ENCODE measurements at regions not wholly inside any gene's neighbourhood (a gene's known extent, or its start where the extent isn't known, plus 50 kb on each side); places are given as distances from the start of the nearest gene placed in this dataset.

DNA sequence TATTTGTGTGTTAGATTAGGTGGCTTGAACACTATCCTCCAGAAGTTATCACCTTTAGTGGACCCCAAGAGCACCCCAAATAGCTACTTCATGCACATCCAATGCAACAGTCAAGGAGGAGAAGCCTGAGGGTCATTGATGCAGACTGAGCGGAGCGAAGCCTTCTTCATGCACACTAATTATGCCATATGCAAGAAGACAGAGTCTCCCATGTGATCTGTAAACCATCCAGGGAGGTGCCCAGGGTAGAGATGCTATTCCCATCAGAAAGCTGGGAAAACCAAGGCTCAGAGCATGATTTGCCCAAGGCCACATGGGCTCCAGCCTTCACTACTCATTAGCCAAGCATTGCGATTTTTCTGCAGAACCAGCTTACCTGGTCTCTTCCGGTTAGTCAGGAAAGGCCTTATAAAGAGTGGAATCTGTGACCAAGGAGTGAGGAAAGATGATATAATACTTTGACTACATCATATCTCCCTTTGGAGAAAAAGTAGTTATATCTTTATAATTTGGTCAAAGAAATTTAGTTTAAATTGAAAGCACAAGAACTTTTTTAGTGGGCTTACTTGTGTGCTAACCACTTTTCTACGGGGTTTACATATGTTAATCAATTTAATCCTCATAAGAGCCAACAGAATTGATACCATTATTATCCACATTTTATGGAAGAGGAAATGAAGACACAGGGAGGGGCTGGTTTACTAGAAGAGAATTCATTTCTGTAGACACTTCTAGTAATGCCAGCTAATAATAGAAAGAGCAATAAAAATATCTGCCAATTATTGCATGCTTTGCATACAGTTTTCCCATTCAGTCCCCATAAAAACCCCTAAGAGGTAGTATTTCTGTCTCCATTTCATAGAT, 220.0 kb downstream of the ESM1 start:
- no TSS peak for BruUV-seq (replicated peaks)
- DNase-seq: no peak
- Mint-ChIP-seq H3K36me3 (ENCODE audit: insufficient read depth, unreplicated experiment) (no peaks in the 10 kb centered on the region), H3K27ac (ENCODE audit: unreplicated experiment) (no peak overlapping the region), H3K27me3 (ENCODE audit: insufficient read depth, unreplicated experiment) (peaks cover 2% of the 10 kb centered on the region), H3K9me3 (ENCODE audit: unreplicated experiment) (no peaks in the 10 kb centered on the region), H3K4me1 (ENCODE audit: low read depth, unreplicated experiment) (no peaks in the 10 kb centered on the region), H3K4me3 (ENCODE audit: unreplicated experiment) (no peak overlapping the region)
- intact Hi-C loops (cut with micrococcal nuclease; ENCODE audit: unreplicated experiment): loop anchor here (10.0 kb wide), 1 partner anchor 79 kb away; no protein-coding TSS in a partner anchor
- Histone ChIP-seq H3K4me1 (no peaks in the 10 kb centered on the region), H3K9me3 (no peaks in the 10 kb centered on the region), H3K27me3 (replicated peaks; ENCODE audit: control insufficient read depth, insufficient read depth, low read length) (no peaks in the 10 kb centered on the region; the same call in 1 of the 2 replicates), H3K4me3 (ENCODE audit: low read depth, low read length) (no peak overlapping the region), H3K36me3 (ENCODE audit: control insufficient read depth, insufficient read depth, low read length) (no peaks in the 10 kb centered on the region)
- CTCF ChIA-PET: no interaction called here
- POLR2A ChIA-PET: no interaction called here
- TF ChIP-seq CTCF (IDR thresholded peaks at IDR 0.05; ENCODE audit: insufficient read depth in 1 of 2, low read depth in 1 of 2, low read length in 1 of 2, severe bottlenecking in 1 of 2, unreplicated experiment in 1 of 2): no peak

- ChIA-PET CTCF (no interaction called here), POLR2A (no interaction called here)
- BruUV-seq (replicated peaks): no TSS peak
- H3K4me1 ChIP-seq: no peaks in the 10 kb centered on the region
- no peaks in the 10 kb centered on the region; the same call in 1 of the 2 replicates for H3K27me3 ChIP-seq (replicated peaks; ENCODE audit: control insufficient read depth, insufficient read depth, low read length)
- Mint-ChIP-seq H3K4me1 (ENCODE audit: low read depth, unreplicated experiment) (no peaks in the 10 kb centered on the region), H3K4me3 (ENCODE audit: unreplicated experiment) (no peak overlapping the region), H3K27ac (ENCODE audit: unreplicated experiment) (no peak overlapping the region), H3K27me3 (ENCODE audit: insufficient read depth, unreplicated experiment) (no peaks in the 10 kb centered on the region), H3K36me3 (ENCODE audit: insufficient read depth, unreplicated experiment) (no peaks in the 10 kb centered on the region), H3K9me3 (ENCODE audit: unreplicated experiment) (no peaks in the 10 kb centered on the region)
- no peak for DNase-seq
- no peaks in the 10 kb centered on the region for H3K36me3 ChIP-seq (ENCODE audit: control insufficient read depth, insufficient read depth, low read length)
- H3K9me3 ChIP-seq: no peaks in the 10 kb centered on the region
- H3K4me3 ChIP-seq (ENCODE audit: low read depth, low read length): no peak overlapping the region
- no peak for TF ChIP-seq CTCF (IDR thresholded peaks at IDR 0.05; ENCODE audit: insufficient read depth in 1 of 2, low read depth in 1 of 2, low read length in 1 of 2, severe bottlenecking in 1 of 2, unreplicated experiment in 1 of 2)
- intact Hi-C loops (cut with micrococcal nuclease; ENCODE audit: unreplicated experiment): loop anchor here (10.0 kb wide), 1 partner anchor 80 kb away; no protein-coding TSS in a partner anchor
Measured at GRCh38 chr5:54764102-54765090, 221.0 kb downstream of the ESM1 start.

GRCh38 chr5:54761213-54761701, 224.1 kb downstream of the ESM1 start:
- Mint-ChIP-seq H3K27ac (ENCODE audit: unreplicated experiment) (no peak overlapping the region), H3K36me3 (ENCODE audit: insufficient read depth, unreplicated experiment) (no peaks in the 10 kb centered on the region), H3K4me3 (ENCODE audit: unreplicated experiment) (no peak overlapping the region), H3K9me3 (ENCODE audit: unreplicated experiment) (no peaks in the 10 kb centered on the region), H3K27me3 (ENCODE audit: insufficient read depth, unreplicated experiment) (no peaks in the 10 kb centered on the region), H3K4me1 (ENCODE audit: low read depth, unreplicated experiment) (no peaks in the 10 kb centered on the region)
- Histone ChIP-seq H3K4me1 (no peaks in the 10 kb centered on the region), H3K27me3 (replicated peaks; ENCODE audit: control insufficient read depth, insufficient read depth, low read length) (no peaks in the 10 kb centered on the region; the same call in 1 of the 2 replicates), H3K36me3 (ENCODE audit: control insufficient read depth, insufficient read depth, low read length) (no peaks in the 10 kb centered on the region), H3K9me3 (no peaks in the 10 kb centered on the region), H3K4me3 (ENCODE audit: low read depth, low read length) (no peak overlapping the region)
- no peak for DNase-seq
- ChIA-PET CTCF (no interaction called here), POLR2A (no interaction called here)
- no peak for TF ChIP-seq CTCF (IDR thresholded peaks at IDR 0.05; ENCODE audit: insufficient read depth in 1 of 2, low read depth in 1 of 2, low read length in 1 of 2, severe bottlenecking in 1 of 2, unreplicated experiment in 1 of 2)
- intact Hi-C loops (cut with micrococcal nuclease; ENCODE audit: unreplicated experiment): loop anchor here (10.0 kb wide), 1 partner anchor 84 kb away; no protein-coding TSS in a partner anchor
- no TSS peak for BruUV-seq (replicated peaks)
